Ureter (tissue), 1 donor: ENCODE measurements at regions not wholly inside any gene's neighbourhood (a gene's known extent, or its start where the extent isn't known, plus 50 kb on each side); places are given as distances from the start of the nearest gene placed in this dataset.

ENCODE experiments used
- DNase-seq: peaks from one replicate; pipeline ENCODE4 v3.0.0-alpha.2; 2020; ENCODE audit warnings: low spot score
- donor health status: DM: yes; HTN: yes; CAD: no.

DNA sequence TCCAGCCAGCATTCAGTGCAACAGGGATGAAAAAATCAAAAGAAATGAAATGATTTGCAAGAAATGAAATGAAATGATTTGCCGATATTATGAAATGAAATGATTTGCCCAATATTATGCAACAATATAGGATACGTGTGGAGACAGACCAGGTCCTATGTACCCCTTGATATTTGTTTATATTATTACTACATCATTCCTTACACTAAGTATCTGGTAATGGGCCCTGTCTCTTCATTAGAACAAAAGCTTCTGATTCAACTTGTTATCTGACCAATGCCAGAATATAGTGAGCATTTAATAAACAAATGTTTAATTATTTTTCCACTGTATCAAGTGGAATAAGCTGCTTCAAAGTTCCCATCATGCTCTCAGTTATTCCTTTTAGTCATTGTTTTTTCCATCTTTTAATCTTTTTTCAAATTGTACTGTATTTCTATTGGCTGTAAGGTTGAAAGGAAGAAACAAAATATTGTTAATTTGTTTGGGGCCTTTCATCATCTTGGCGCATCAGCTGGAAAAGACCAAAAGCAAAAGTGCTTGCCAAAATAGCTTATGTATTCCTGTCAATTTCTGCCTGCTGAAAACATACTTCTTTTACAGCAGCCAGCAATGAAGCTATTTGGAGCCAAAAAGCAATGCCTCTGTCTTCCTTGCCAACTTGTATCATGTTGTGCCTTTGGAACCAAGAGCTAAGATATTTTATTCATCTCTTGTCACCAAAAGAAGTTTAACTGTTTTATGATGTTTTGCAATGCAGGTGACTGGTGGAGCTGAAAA, 2314.9 kb downstream of the LRRC4C start:
- DNase-seq, result no peak

DNA sequence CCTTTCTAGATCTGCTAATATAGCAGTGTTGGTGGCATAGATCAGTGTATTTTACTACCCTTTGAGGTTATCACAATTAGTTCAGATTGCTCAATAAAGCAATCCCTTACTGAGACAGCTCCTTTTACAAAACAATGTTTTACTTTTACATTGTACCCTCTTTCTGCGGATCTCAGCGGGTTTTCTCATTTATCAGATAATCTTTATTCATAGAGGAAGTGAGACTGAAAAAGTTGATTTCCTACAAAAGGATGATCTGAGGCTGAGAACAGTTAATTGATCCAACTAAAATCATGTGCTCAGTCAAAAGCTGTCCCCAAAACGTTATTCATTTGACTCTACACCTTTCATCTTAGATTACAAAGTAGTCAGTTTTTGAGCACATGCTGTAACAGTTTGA, 2319.9 kb downstream of the LRRC4C start:
- no peak for DNase-seq

DNA sequence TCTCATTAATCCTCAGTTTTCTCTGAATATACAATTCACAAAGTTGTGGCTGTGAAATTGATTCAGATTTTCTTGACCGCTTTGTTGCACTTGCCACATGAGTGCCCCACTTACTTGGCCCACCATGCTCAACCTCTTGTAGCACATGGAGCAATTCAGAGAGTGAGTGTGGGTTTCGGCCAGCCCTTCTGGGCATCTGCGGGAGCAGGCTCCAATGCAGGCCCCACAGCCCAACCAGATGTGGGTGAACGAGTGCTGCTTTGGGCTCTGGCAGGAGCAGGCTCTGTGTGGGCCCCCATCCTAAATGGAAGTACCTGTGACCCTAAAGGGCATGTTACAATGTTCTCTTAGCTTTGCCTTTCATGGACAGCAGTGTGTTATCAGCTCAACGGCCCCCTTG, 2338.6 kb downstream of the LRRC4C start:
- DNase-seq, result no peak

DNA sequence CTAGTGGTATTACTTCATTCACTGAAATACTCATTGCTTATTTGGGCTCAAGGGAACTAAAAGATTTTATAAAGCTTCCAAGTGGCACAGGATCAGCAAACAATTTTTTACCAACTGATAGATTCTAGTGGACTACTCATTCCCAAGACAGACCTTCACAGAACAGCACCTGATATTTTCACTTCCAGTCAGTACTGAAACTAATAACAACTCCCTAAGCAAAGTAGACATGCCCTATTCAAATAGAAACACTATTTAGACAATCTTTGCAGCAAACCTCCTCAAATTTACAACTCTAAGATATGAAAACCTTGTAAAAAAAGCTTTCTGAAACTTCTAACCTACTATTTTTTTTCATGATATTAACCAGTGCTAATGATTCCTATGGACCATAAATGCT, 2345.8 kb downstream of the LRRC4C start:
- no peak for DNase-seq

DNA sequence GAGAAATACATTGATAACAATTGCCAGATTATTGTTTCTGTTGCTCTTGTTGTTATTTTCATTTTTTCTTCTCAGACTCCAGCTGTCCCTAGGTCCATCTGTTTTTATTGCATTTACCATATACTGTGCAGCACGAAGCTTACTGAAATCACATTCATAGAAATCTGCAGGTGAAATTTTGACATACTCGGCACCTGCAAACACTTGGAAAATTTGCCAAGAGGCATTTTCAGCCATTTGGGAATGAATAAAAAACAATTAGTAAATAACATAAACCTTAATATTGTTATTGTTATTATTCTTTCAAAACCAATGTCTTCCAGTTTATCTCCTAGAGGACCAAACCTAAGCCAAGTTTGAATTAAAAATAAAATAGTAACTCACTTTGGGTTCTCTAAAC, 2357.2 kb downstream of the LRRC4C start:
- DNase-seq, result no peak

DNA sequence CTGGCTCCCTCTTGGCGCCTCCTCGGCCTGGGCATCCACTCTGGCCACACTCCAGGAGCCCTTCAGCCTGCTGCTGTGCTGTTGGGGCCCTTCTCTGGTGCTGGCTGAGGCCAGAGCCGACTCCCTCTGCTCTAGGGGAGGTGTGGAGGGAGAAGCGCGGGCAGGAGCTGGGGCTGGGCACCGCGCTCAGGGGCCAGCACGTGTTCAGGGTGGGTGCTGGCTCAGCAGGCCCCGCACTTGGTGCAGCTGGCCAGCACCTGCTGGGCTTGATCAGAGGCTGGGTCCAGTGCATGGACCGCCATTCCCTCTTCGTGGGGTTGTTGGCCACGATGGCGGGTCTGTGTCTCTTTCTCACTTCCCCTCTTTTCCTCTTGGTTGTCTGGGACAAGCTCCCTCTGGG, 2381.0 kb downstream of the LRRC4C start:
- no peak for DNase-seq

DNA sequence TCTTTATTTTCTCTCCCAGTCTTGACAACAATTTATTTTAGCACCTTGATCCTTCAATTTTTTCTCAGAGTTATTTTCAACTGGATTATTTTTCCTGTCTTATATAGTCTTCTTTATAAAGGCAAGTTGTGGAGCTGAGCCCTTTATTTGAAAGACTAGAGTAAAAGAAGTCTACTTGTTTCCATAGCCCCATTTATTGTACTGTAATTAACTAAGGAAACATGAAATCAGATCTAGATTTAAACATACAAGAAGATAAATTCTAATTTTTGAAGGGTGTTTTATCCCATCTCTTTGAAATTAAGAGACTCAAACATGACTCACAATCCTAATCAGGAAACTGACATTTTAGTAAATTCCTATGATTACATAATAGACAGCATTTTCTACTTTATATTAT, 2421.8 kb downstream of the LRRC4C start:
- DNase-seq, result no peak

GRCh38 chr11:39036021-39036420, 2423.4 kb downstream of the LRRC4C start:
- DNase-seq, result no peak

- no peak for DNase-seq
Measured at GRCh38 chr11:39021539-39021938, 2423.5 kb upstream of the RAG2 start.

GRCh38 chr11:39011797-39012196, 2413.8 kb upstream of the RAG2 start:
- DNase-seq, result no peak

DNA sequence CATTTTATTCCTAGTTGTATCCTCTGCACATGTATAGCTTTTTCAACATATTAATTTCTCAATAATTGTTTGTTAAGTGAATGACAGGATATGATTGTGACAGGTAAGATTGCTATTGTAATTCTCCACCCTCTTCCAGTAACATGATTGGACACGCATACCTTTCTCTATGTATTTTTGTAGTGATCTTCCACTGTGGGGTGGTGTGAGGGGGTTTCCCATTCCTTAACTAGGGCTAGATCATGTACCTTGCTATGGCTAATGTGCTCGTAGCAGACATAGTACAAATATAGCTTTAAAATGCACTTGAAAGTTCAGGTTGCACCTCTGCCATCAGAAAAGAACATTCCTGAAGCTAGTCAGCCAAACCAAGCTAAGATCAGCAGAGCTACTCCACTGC, 2392.8 kb upstream of the RAG2 start:
- DNase-seq, result no peak

DNA sequence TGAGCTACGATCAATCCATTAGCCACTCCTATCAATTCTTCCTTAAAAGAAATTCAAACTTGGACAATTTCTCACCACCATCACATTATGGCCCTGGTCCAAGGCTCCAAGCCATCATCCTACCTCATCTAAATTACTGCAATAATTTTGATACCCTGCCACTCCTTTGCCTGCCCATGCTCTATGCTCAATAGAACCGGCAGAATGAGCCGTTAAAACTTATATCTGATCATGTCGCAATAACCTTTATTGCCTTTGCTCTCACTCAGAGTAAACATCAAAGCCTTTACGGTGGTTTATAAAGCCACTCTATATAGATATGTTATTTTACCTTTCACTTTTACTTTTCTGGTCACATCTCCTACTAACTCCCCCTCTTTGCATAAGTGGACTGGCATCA, 2392.1 kb upstream of the RAG2 start:
- no peak for DNase-seq

- DNase-seq, result no peak
Measured at GRCh38 chr11:38988908-38989307, 2390.9 kb upstream of the RAG2 start.

DNA sequence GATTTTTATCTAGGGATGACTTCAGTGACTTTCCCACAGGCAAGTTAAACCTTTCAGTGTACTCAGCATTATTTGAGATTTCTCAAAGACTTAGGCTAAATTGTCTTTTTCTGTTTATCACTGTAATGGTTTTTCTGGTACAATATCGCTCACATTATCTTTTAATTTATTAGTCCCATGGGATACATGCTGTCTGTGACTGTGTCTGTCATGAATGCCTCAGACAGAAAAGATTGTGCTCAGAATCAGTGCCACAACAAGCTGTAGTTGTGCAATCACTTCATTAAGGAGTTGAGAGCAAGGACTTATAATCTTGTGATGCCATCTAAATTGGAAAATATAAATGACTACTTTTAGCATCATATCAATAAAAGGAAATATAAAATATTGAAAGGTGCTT, 2374.2 kb upstream of the RAG2 start:
- no peak for DNase-seq

GRCh38 chr11:38971141-38971540, 2373.1 kb upstream of the RAG2 start:
- no peak for DNase-seq

DNA sequence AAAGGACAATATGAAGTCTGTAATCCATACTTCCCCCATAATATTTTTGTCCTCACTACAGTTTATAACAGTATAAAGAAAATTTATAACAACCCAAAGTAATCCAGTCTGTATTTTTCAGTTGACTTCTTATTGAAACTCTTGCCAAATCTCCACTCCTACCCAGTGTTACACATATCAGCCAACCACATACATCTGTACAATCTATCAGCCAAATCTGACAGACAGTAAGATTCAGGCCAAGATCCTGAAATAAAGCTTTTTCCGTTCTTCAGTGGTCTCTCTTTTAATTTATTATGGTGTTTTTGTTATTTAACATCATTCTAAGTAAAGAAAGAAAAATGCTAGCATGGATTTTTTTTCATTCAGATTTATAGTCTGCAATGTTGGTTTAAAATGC, 2370.9 kb upstream of the RAG2 start:
- no peak for DNase-seq

GRCh38 chr11:38952698-38953097, 2354.7 kb upstream of the RAG2 start:
- no peak for DNase-seq

- DNase-seq, result no peak
Measured at GRCh38 chr11:38950867-38951266, 2352.8 kb upstream of the RAG2 start.

- no peak for DNase-seq
Measured at GRCh38 chr11:38948392-38948791, 2350.4 kb upstream of the RAG2 start.

DNA sequence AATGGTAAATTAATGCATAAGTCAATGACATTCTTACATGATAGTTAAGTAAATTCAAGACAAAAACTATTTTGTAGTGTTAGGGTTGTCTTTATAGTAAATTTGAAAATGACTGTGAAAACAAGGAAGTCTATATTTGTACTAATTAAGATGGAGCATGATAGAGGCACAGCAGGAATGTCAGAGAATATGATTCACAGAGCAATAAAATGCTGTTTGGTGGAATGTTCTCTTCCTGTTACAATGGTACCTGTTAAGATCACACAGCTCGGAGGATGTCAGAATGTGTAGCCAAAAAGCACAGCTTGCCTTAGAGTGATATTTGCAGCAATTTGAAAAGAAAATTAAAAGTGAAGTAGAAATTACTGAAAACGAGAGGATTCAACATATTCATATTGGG, 2339.7 kb upstream of the RAG2 start:
- DNase-seq, result no peak

DNA sequence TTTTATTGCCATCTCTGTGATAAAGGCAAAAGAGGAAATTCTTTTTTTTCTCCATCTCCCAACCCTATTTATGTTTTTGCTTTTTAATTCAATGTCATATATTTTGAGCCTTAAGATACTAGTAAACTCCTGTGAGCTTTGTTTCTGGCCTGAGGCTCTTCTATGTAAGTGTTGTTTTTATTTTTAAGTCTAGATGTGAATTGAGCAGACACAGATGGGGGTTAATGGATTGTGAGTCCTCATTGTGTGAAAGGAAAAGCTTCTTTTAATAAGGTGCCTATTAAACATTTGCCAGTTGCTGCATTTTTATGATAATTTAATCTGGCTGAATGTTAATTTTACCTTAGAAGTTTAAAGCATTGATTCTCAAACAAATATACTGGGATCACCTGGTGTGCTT, 2337.9 kb upstream of the RAG2 start:
- DNase-seq, result no peak

GRCh38 chr11:38927993-38928392, 2330.0 kb upstream of the RAG2 start:
- no peak for DNase-seq

- DNase-seq, result no peak
Measured at GRCh38 chr11:38924644-38925043, 2326.6 kb upstream of the RAG2 start.

DNA sequence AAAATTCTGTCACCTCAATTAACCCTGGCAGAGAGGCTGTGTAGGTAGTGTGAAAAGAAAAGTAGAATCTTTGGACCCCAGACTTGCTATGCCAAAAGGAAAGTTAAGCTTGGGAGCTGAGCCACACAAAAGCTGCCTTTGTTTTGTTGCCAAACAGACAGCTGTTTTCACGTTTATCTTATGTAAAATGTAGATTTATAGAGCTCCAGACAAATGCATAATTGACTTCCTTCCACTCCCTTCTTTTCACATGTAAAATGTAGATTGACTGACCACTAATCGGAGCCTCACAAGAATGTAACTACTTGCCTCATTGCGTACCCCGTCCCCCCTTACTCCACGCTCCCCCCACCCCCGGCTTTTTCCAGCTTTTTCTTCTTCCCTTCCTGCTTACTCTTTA, 2302.2 kb upstream of the RAG2 start:
- no peak for DNase-seq
